ENCODE measurements at regions not wholly inside any gene's neighbourhood (a gene's known extent, or its start where the extent isn't known, plus 50 kb on each side); places are given as distances from the start of the nearest gene placed in this dataset.
"Not testable (repeated sequence)": the region's sequence is repeated elsewhere in the genome, so short reads cannot be mapped to it uniquely, and the experiment has no call there.

- H3K27me3 Mint-ChIP-seq: peaks cover 10% of the 10 kb centered on the region
- H3K4me3 Mint-ChIP-seq: no peak overlapping the region
- no peaks in the 10 kb centered on the region for H3K36me3 Mint-ChIP-seq (ENCODE audit: insufficient read depth)
- ATAC-seq (replicated peaks; ENCODE audit: extremely low read depth, poor library complexity, severe bottlenecking): no peak
- peaks cover 7% of the 10 kb centered on the region for H3K4me1 Mint-ChIP-seq
- no peaks in the 10 kb centered on the region for H3K9me3 Mint-ChIP-seq
- DNase-seq (ENCODE audit: low spot score in 2 of 2): no peak
- no peak overlapping the region for H3K27ac Mint-ChIP-seq (ENCODE audit: low read depth)
Observed at GRCh38 chr13:50733392-50733791, 110.1 kb downstream of the DLEU7 start.

DNA sequence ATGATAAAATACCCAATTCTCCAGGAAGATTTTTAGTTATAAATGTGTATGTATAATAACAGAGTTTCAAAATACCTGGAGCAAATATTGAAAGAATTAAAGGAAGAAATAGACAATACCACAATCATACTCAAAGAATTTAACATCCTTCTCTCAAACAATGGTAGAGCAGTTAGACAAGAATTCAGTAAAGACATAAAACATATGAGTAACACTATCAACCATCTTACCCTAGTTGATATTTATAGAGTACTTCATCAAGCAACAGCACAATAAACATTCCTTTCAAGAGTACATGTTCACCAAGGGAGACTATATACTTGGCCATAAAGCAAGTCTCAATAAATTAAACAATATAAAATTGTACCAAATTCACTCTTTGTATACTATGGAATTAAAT lies 108.4 kb downstream of the DLEU7 start:
- H3K27ac Mint-ChIP-seq (ENCODE audit: low read depth): no peak overlapping the region
- H3K27me3 Mint-ChIP-seq: peaks cover 4% of the 10 kb centered on the region
- DNase-seq (ENCODE audit: low spot score in 2 of 2) (no peak), ATAC-seq (replicated peaks; ENCODE audit: extremely low read depth, poor library complexity, severe bottlenecking) (no peak)
- H3K4me1 Mint-ChIP-seq: peaks cover 7% of the 10 kb centered on the region
- H3K4me3 Mint-ChIP-seq: no peak overlapping the region
- no peaks in the 10 kb centered on the region for H3K9me3 Mint-ChIP-seq
- H3K36me3 Mint-ChIP-seq (ENCODE audit: insufficient read depth): no peaks in the 10 kb centered on the region

DNA sequence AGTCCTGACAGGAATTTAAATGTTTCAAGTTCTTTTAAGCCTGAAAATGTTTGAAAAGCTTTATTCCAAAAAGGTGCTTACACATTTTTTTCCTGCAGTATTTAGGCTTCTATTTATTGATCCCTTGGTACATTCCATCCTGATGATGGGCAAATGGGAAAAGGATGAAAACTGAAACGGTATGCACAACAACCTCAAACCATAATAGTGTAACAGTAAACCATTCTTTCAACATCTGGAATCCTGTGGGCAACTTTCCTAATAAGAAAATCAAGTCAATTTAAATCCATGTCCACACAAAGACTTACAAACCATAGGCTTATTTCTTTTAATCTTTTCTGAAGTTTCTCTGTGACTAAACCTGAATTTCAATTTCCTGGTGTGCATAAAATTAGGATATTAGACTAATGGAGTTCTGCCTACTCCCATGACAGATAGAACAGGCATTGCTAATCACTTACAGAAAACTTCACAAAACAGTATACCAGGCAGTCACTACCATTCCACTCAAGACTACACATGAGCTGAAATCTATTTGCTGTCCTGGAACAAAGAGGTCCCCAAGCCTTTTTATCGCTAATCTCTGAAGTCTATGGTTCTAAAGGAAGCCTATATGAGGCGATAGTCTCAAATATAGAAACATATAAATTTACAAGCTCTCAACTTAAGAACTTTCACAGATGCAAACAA lies 103.3 kb downstream of the DLEU7 start:
- ATAC-seq (replicated peaks; ENCODE audit: extremely low read depth, poor library complexity, severe bottlenecking) (no peak), DNase-seq (ENCODE audit: low spot score in 2 of 2) (no peak)
- Mint-ChIP-seq H3K27ac (ENCODE audit: low read depth) (no peak overlapping the region), H3K36me3 (ENCODE audit: insufficient read depth) (peaks cover 2% of the 10 kb centered on the region), H3K4me1 (peaks cover 6% of the 10 kb centered on the region), H3K27me3 (no peaks in the 10 kb centered on the region), H3K9me3 (no peaks in the 10 kb centered on the region), H3K4me3 (no peak overlapping the region)

DNA sequence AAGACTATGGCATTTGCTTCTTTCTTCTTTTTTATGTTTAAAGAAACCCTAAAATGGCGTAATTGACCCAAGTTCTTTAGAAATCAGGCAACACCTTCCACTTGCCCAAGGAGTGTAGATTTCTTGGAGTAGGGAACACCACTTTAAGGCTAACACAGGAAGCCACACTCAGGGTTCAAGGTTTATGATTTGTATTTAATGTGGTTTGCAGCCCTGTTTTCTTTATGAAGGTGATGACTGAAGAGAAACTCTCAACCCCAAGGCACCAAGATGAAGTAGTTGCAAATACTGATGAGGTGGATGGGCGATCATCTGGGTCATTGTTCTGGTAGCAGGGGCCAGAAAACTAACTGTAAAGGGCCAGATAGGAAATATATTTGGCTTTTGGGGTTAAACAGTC lies 101.1 kb downstream of the DLEU7 start:
- H3K4me1 Mint-ChIP-seq: peaks cover 6% of the 10 kb centered on the region
- no peaks in the 10 kb centered on the region for H3K9me3 Mint-ChIP-seq
- H3K27ac Mint-ChIP-seq (ENCODE audit: low read depth): no peak overlapping the region
- H3K36me3 Mint-ChIP-seq (ENCODE audit: insufficient read depth): peaks cover 2% of the 10 kb centered on the region
- H3K27me3 Mint-ChIP-seq: no peaks in the 10 kb centered on the region
- no peak overlapping the region for H3K4me3 Mint-ChIP-seq
- no peak for DNase-seq (ENCODE audit: low spot score in 2 of 2)
- no peak for ATAC-seq (replicated peaks; ENCODE audit: extremely low read depth, poor library complexity, severe bottlenecking)

GRCh38 chr13:50742968-50743367 lies 100.5 kb downstream of the DLEU7 start:
- ATAC-seq (replicated peaks; ENCODE audit: extremely low read depth, poor library complexity, severe bottlenecking): no peak
- H3K4me1 Mint-ChIP-seq: peaks cover 6% of the 10 kb centered on the region
- no peaks in the 10 kb centered on the region for H3K9me3 Mint-ChIP-seq
- peaks cover 2% of the 10 kb centered on the region for H3K36me3 Mint-ChIP-seq (ENCODE audit: insufficient read depth)
- H3K27me3 Mint-ChIP-seq: no peaks in the 10 kb centered on the region
- no peak overlapping the region for H3K27ac Mint-ChIP-seq (ENCODE audit: low read depth)
- H3K4me3 Mint-ChIP-seq: no peak overlapping the region
- DNase-seq (ENCODE audit: low spot score in 2 of 2): no peak

GRCh38 chr13:50744116-50744660 lies 99.3 kb downstream of the DLEU7 start:
- Mint-ChIP-seq H3K36me3 (ENCODE audit: insufficient read depth) (peaks cover 2% of the 10 kb centered on the region), H3K4me1 (peaks cover 6% of the 10 kb centered on the region), H3K27ac (ENCODE audit: low read depth) (no peak overlapping the region), H3K9me3 (no peaks in the 10 kb centered on the region), H3K4me3 (no peak overlapping the region), H3K27me3 (peaks cover under 1% of the 10 kb centered on the region)
- DNase-seq (ENCODE audit: low spot score in 2 of 2) (no peak), ATAC-seq (replicated peaks; ENCODE audit: extremely low read depth, poor library complexity, severe bottlenecking) (no peak)

DNA sequence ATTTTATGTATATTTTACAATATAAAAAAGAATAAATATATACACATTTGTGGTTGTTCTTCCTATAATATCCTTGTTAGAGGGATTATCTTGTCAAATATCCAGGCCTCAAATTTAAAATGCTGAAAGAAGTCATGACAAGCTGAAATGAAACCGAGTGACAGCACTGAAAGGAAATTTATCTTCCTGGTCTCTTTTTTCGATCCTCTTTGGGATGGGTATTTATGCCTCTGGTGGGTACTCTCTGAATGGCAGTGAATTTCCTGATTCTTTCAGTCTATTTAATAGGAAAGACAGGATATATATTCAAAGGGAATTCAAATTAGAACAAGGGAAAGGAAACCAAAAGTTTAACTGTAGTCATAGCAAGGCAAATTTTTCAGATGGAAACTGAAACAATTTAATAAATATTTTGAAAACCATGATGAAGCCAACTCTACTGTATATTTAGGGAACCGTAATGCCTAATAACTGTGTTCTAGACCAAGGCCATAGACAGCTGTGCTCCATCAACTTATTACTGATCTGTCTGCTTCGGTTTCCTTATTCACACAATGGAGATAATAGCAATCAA lies 97.9 kb downstream of the DLEU7 start:
- Mint-ChIP-seq H3K36me3 (ENCODE audit: insufficient read depth) (peaks cover 2% of the 10 kb centered on the region), H3K27me3 (peaks cover 15% of the 10 kb centered on the region), H3K4me1 (peaks cover 6% of the 10 kb centered on the region), H3K4me3 (no peak overlapping the region), H3K9me3 (no peaks in the 10 kb centered on the region), H3K27ac (ENCODE audit: low read depth) (no peak overlapping the region)
- DNase-seq (ENCODE audit: low spot score in 2 of 2): no peak
- no peak for ATAC-seq (replicated peaks; ENCODE audit: extremely low read depth, poor library complexity, severe bottlenecking)

DNA sequence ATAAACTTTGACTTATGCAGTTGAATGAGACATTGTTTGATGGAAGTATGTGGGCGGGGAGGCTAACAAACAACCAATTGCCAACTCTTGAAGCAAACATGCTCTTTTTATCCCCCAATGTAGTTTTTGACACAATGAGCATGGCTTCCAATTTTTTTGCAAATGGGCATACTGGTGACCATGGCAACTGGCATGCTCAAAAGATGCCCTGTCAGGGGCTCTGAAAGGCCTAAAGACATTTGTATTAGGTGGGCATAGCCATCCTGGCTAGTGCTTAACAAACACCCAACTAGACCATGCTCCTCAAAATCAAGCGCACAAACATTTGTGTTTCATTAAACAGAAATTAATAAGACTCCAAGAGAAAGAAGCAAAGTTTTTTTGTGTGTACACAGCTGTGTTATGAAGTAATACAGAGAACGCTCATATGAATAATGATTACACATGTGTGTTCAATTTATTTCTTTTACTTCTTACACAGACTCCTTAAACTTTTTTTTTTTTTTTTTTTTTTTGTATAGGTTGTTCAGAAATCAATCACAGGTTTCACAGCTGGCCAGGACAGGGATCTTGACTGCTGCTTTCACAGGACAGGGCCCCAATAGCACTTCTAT lies 95.6 kb downstream of the DLEU7 start:
- H3K27me3 Mint-ChIP-seq: peaks cover 32% of the 10 kb centered on the region
- ATAC-seq (replicated peaks; ENCODE audit: extremely low read depth, poor library complexity, severe bottlenecking) (no peak), DNase-seq (ENCODE audit: low spot score in 2 of 2) (no peak)
- peaks cover 2% of the 10 kb centered on the region for H3K36me3 Mint-ChIP-seq (ENCODE audit: insufficient read depth)
- peaks cover 3% of the 10 kb centered on the region for H3K4me1 Mint-ChIP-seq
- H3K9me3 Mint-ChIP-seq: no peaks in the 10 kb centered on the region
- H3K27ac Mint-ChIP-seq (ENCODE audit: low read depth): no peak overlapping the region
- H3K4me3 Mint-ChIP-seq: no peak overlapping the region

DNA sequence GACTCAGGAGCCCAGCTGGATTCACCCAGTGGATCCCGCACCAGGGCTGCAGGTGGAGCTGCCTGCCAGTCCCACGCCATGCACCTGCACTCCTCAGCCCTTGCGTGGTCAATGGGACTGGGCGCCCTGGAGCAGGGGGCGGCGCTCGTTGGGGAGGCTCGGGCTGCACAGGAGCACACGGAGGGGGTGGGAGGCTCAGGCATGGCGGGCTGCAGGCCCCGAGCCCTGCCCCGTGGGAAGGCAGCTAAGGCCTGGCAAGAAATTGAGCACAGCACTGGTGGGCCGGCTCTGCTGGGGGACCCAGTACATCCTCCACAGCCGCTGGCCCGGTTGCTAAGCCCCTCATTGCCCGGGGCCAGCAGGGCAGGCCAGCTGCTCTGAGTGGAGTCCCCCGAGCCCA lies 90.3 kb downstream of the DLEU7 start:
- not testable (repeated sequence) for H3K4me3 Mint-ChIP-seq; DNase-seq (ENCODE audit: low spot score in 2 of 2); H3K9me3 Mint-ChIP-seq; H3K27ac Mint-ChIP-seq (ENCODE audit: low read depth); H3K4me1 Mint-ChIP-seq; H3K36me3 Mint-ChIP-seq (ENCODE audit: insufficient read depth); ATAC-seq (replicated peaks; ENCODE audit: extremely low read depth, poor library complexity, severe bottlenecking)
- H3K27me3 Mint-ChIP-seq: peaks cover 39% of the 10 kb centered on the region

DNA sequence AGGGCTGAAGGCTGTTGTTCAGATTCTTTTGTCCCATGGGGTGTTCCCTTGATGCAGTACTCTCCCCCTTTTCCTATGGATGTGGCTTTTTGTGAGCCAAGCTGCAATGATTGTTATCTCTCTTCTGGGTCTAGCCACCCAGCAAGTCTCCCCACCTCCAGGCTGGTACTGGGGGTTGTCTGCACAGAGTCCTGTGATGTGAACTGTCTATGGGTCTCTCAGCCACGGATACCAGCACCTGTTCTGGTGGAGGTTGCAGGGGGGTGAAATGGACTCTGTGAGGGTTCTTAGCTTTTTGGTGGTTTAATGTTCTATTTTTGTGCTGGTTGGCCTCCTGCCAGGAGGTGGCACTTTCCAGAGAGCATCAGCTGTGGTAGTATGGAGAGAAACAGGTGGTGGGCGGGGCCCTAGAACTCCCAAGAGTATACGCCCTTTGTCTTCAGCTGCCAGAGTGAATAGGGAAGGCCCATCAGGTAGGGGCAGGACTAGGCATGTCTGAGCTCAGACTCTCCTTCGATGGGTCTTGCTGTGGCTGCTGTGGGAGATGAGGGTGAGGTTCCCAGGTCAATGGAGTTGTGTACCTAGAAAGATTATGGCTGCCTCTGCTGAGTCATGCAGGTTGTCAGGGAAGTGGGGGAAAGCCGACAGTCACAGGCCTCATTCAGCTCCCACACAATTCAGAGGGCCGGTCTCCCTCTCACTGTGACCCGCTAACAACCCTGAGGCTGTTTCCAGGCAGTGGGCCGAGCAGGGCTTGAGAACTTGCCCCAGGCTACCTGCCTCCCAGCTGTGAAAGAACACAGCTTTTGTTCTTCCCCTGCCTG lies 87.4 kb downstream of the DLEU7 start:
- H3K9me3 Mint-ChIP-seq; DNase-seq (ENCODE audit: low spot score in 2 of 2); H3K36me3 Mint-ChIP-seq (ENCODE audit: insufficient read depth); ATAC-seq (replicated peaks; ENCODE audit: extremely low read depth, poor library complexity, severe bottlenecking); H3K4me1 Mint-ChIP-seq; H3K27ac Mint-ChIP-seq (ENCODE audit: low read depth); H3K4me3 Mint-ChIP-seq: not testable (repeated sequence)
- peaks cover 21% of the 10 kb centered on the region for H3K27me3 Mint-ChIP-seq

GRCh38 chr13:50757008-50757407 lies 86.5 kb downstream of the DLEU7 start:
- no peaks in the 10 kb centered on the region for H3K9me3 Mint-ChIP-seq
- no peak for ATAC-seq (replicated peaks; ENCODE audit: extremely low read depth, poor library complexity, severe bottlenecking)
- DNase-seq (ENCODE audit: low spot score in 2 of 2): no peak
- no peak overlapping the region for H3K4me3 Mint-ChIP-seq
- no peaks in the 10 kb centered on the region for H3K36me3 Mint-ChIP-seq (ENCODE audit: insufficient read depth)
- peaks cover 5% of the 10 kb centered on the region for H3K4me1 Mint-ChIP-seq
- H3K27me3 Mint-ChIP-seq: peaks cover 13% of the 10 kb centered on the region
- H3K27ac Mint-ChIP-seq (ENCODE audit: low read depth): no peak overlapping the region

DNA sequence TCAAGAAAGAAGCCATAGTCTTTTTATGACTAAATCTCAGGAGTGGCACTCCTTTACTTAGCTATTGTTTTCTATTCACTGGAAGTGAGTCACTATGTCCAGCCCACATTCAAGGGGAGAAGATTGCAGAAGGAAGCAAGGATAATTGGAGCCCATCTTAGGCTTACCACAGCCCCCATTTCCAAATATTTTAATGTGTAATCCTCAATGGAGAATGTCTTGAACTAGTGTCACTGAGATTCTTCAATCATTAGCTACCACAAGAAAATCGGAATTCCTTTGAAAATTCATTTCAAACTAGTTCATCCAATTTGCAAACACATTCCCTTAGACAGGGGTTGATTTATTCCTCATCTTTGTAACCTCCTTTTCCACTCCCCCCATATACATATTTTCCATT lies 84.7 kb downstream of the DLEU7 start:
- Mint-ChIP-seq H3K27me3 (peaks cover 7% of the 10 kb centered on the region), H3K36me3 (ENCODE audit: insufficient read depth) (no peaks in the 10 kb centered on the region), H3K27ac (ENCODE audit: low read depth) (no peak overlapping the region), H3K4me3 (no peak overlapping the region), H3K4me1 (peaks cover 10% of the 10 kb centered on the region), H3K9me3 (no peaks in the 10 kb centered on the region)
- ATAC-seq (replicated peaks; ENCODE audit: extremely low read depth, poor library complexity, severe bottlenecking) (no peak), DNase-seq (ENCODE audit: low spot score in 2 of 2) (no peak)

Data from central memory CD8-positive, alpha-beta T cell (primary cell).